ENCODE measurements at regions not wholly inside any gene's neighbourhood (a gene's known extent, or its start where the extent isn't known, plus 50 kb on each side); places are given as distances from the start of the nearest gene placed in this dataset.

DNA sequence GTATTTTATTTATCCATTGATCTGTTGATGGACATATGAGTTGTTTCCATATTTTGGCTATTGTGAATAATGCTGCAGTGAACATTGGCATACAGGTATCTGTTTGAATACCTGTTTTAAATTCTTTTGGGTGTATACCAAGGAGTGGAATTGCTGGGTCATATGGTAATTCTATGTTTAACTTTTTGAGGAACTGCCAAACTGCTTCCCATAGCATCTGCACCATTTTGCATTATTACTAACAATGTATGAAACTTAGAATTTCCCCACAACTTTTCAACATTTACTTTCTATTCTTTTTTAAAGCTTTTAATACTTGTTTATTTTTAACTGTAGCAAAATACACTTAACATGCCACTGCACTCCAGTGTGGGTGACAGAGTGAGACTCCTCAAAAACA lies 57.0 kb upstream of the MSN start:
- H2AFZ ChIP-seq (ENCODE audit: low read length) = no peak overlapping the region
- intact Hi-C loops (cut with micrococcal nuclease) = no loop called here
- ATAC-seq (no peak), DNase-seq (no peak)
- H3K27ac ChIP-seq (ENCODE audit: low read length) = no peak overlapping the region
- no peak overlapping the region for H3K4me3 ChIP-seq (ENCODE audit: low read length)
- BruUV-seq (replicated peaks) = no TSS peak
- no peaks in the 10 kb centered on the region for H4K20me1 ChIP-seq (ENCODE audit: low read length)
- ChIA-PET CTCF (no interaction called here), POLR2A (ENCODE audit: unreplicated experiment) (no interaction called here)
- H3K36me3 ChIP-seq (ENCODE audit: low read depth, low read length) = no peaks in the 10 kb centered on the region
- H3K9me3 ChIP-seq (ENCODE audit: low read length) = no peaks in the 10 kb centered on the region
- peaks cover 4% of the 10 kb centered on the region; the same call in 1 of the 2 replicates for H3K4me1 ChIP-seq (ENCODE audit: insufficient read depth, low read length)
- H3K79me2 ChIP-seq (ENCODE audit: low read length) = no peaks in the 10 kb centered on the region
- H3K9ac ChIP-seq (ENCODE audit: low read length) = no peak overlapping the region
- no peaks in the 10 kb centered on the region for H3K27me3 ChIP-seq (ENCODE audit: low read length)
- no peak overlapping the region for H3K4me2 ChIP-seq (ENCODE audit: low read length)
- H3F3A ChIP-seq (ENCODE audit: low read length, unreplicated experiment) = no peaks in the 10 kb centered on the region
- TF ChIP-seq EZH2phosphoT487 (IDR thresholded peaks at IDR 0.05; ENCODE audit: borderline replicate concordance, low read length) = no peak
- no peak for TF ChIP-seq CTCF (conservative IDR thresholded peaks at IDR 0.05; ENCODE audit: low read depth, low read length)
- no peak for TF ChIP-seq EZH2 (IDR thresholded peaks at IDR 0.05; ENCODE audit: low read length, unreplicated experiment)
- no peaks in the 10 kb centered on the region for H3K9me2 ChIP-seq (replicated peaks; ENCODE audit: low read length)

DNA sequence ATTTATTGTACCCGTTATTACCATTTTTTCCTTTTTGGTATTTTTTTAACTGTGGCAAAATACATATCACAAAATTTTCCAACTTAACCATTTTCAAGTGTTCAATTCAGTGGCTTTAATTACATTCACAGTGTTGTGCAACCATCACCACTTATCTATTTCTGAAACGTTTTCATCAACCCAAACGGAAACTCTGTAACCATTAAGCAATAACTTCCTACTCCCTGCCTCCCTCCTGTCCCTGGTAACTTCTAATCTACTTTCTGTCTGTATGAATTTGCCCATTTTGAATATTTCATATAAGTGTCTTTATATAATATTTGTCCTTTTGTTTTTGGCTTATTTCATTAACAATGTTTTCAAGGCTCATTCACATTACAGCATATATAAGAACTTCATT lies 57.4 kb upstream of the MSN start:
- TF ChIP-seq EZH2phosphoT487 (IDR thresholded peaks at IDR 0.05; ENCODE audit: borderline replicate concordance, low read length) = no peak
- no peak for TF ChIP-seq EZH2 (IDR thresholded peaks at IDR 0.05; ENCODE audit: low read length, unreplicated experiment)
- TF ChIP-seq CTCF (conservative IDR thresholded peaks at IDR 0.05; ENCODE audit: low read depth, low read length) = no peak
- CTCF ChIA-PET = no interaction called here

DNA sequence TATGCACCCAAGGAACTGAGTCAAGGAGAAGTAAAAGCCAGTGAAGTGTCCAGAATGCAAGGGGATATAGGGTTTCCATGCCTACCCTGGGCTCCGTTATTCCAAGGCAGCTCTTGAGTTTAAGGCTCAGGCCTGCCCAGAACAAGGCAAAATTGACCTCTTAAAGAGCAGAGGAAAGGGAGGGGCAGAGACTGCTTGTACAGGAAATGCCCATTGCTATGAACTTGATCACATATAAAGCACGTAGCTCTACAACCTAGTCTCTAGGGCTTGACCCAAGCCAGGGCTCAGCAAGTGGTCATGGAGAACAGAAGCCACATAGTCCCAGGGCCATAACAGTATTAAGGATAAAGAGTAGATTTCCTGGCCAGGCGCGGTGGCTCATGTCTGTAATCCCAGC lies 58.2 kb upstream of the MSN start:
- no peak overlapping the region for H3K4me2 ChIP-seq (ENCODE audit: low read length)
- DNase-seq (no peak), ATAC-seq (no peak)
- no peaks in the 10 kb centered on the region for H3K9me2 ChIP-seq (replicated peaks; ENCODE audit: low read length)
- no peak overlapping the region for H3K4me3 ChIP-seq (ENCODE audit: low read length)
- H3F3A ChIP-seq (ENCODE audit: low read length, unreplicated experiment) = no peaks in the 10 kb centered on the region
- no TSS peak for BruUV-seq (replicated peaks)
- no peaks in the 10 kb centered on the region for H3K9me3 ChIP-seq (ENCODE audit: low read length)
- H3K9ac ChIP-seq (ENCODE audit: low read length) = no peak overlapping the region
- intact Hi-C loops (cut with micrococcal nuclease) = no loop called here
- ChIA-PET CTCF (no interaction called here), POLR2A (ENCODE audit: unreplicated experiment) (no interaction called here)
- no peak overlapping the region for H3K27ac ChIP-seq (ENCODE audit: low read length)
- H3K27me3 ChIP-seq (ENCODE audit: low read length) = no peaks in the 10 kb centered on the region
- H4K20me1 ChIP-seq (ENCODE audit: low read length) = no peaks in the 10 kb centered on the region
- peaks cover 10% of the 10 kb centered on the region; the same call in 1 of the 2 replicates for H3K4me1 ChIP-seq (ENCODE audit: insufficient read depth, low read length)
- TF ChIP-seq EZH2 (IDR thresholded peaks at IDR 0.05; ENCODE audit: low read length, unreplicated experiment) = no peak
- TF ChIP-seq CTCF (conservative IDR thresholded peaks at IDR 0.05; ENCODE audit: low read depth, low read length) = no peak
- TF ChIP-seq EZH2phosphoT487 (IDR thresholded peaks at IDR 0.05; ENCODE audit: borderline replicate concordance, low read length) = no peak
- no peaks in the 10 kb centered on the region for H3K36me3 ChIP-seq (ENCODE audit: low read depth, low read length)
- H2AFZ ChIP-seq (ENCODE audit: low read length) = no peak overlapping the region
- H3K79me2 ChIP-seq (ENCODE audit: low read length) = no peaks in the 10 kb centered on the region

More for the DNA sequence above, 57.4 kb upstream of the MSN start:
- Histone ChIP-seq H3K4me1 (ENCODE audit: insufficient read depth, low read length) (peaks cover 9% of the 10 kb centered on the region; the same call in 1 of the 2 replicates), H2AFZ (ENCODE audit: low read length) (no peak overlapping the region), H3K4me3 (ENCODE audit: low read length) (no peak overlapping the region), H3K9me3 (ENCODE audit: low read length) (no peaks in the 10 kb centered on the region), H3K9ac (ENCODE audit: low read length) (no peak overlapping the region), H4K20me1 (ENCODE audit: low read length) (no peaks in the 10 kb centered on the region), H3K27ac (ENCODE audit: low read length) (no peak overlapping the region), H3K79me2 (ENCODE audit: low read length) (no peaks in the 10 kb centered on the region), H3K36me3 (ENCODE audit: low read depth, low read length) (no peaks in the 10 kb centered on the region), H3K4me2 (ENCODE audit: low read length) (no peak overlapping the region), H3K27me3 (ENCODE audit: low read length) (no peaks in the 10 kb centered on the region), H3F3A (ENCODE audit: low read length, unreplicated experiment) (no peaks in the 10 kb centered on the region), H3K9me2 (replicated peaks; ENCODE audit: low read length) (no peaks in the 10 kb centered on the region)
- DNase-seq (no peak), ATAC-seq (no peak)
- POLR2A ChIA-PET (ENCODE audit: unreplicated experiment) = no interaction called here
- intact Hi-C loops (cut with micrococcal nuclease) = no loop called here
- BruUV-seq (replicated peaks) = no TSS peak
